H1 (cell line): ENCODE measurements at regions not wholly inside any gene's neighbourhood (a gene's known extent, or its start where the extent isn't known, plus 50 kb on each side); places are given as distances from the start of the nearest gene placed in this dataset.

Source experiments
- TF ChIP-seq, protein P1 (sequence below): fragments of 300-600 bp; sonication (generic); IDR thresholded peaks from 2 replicates; pipeline ENCODE4 v1.7.1; 2012; ENCODE audit warnings: low read length, moderate library complexity, mild to moderate bottlenecking, inconsistent platforms; ENCODE audit not compliant: insufficient replicate concordance

GRCh38 chr20:24227600-24227999, 239.0 kb upstream of the GGTLC1 start (continued):
- TF ChIP-seq, protein P1, sequence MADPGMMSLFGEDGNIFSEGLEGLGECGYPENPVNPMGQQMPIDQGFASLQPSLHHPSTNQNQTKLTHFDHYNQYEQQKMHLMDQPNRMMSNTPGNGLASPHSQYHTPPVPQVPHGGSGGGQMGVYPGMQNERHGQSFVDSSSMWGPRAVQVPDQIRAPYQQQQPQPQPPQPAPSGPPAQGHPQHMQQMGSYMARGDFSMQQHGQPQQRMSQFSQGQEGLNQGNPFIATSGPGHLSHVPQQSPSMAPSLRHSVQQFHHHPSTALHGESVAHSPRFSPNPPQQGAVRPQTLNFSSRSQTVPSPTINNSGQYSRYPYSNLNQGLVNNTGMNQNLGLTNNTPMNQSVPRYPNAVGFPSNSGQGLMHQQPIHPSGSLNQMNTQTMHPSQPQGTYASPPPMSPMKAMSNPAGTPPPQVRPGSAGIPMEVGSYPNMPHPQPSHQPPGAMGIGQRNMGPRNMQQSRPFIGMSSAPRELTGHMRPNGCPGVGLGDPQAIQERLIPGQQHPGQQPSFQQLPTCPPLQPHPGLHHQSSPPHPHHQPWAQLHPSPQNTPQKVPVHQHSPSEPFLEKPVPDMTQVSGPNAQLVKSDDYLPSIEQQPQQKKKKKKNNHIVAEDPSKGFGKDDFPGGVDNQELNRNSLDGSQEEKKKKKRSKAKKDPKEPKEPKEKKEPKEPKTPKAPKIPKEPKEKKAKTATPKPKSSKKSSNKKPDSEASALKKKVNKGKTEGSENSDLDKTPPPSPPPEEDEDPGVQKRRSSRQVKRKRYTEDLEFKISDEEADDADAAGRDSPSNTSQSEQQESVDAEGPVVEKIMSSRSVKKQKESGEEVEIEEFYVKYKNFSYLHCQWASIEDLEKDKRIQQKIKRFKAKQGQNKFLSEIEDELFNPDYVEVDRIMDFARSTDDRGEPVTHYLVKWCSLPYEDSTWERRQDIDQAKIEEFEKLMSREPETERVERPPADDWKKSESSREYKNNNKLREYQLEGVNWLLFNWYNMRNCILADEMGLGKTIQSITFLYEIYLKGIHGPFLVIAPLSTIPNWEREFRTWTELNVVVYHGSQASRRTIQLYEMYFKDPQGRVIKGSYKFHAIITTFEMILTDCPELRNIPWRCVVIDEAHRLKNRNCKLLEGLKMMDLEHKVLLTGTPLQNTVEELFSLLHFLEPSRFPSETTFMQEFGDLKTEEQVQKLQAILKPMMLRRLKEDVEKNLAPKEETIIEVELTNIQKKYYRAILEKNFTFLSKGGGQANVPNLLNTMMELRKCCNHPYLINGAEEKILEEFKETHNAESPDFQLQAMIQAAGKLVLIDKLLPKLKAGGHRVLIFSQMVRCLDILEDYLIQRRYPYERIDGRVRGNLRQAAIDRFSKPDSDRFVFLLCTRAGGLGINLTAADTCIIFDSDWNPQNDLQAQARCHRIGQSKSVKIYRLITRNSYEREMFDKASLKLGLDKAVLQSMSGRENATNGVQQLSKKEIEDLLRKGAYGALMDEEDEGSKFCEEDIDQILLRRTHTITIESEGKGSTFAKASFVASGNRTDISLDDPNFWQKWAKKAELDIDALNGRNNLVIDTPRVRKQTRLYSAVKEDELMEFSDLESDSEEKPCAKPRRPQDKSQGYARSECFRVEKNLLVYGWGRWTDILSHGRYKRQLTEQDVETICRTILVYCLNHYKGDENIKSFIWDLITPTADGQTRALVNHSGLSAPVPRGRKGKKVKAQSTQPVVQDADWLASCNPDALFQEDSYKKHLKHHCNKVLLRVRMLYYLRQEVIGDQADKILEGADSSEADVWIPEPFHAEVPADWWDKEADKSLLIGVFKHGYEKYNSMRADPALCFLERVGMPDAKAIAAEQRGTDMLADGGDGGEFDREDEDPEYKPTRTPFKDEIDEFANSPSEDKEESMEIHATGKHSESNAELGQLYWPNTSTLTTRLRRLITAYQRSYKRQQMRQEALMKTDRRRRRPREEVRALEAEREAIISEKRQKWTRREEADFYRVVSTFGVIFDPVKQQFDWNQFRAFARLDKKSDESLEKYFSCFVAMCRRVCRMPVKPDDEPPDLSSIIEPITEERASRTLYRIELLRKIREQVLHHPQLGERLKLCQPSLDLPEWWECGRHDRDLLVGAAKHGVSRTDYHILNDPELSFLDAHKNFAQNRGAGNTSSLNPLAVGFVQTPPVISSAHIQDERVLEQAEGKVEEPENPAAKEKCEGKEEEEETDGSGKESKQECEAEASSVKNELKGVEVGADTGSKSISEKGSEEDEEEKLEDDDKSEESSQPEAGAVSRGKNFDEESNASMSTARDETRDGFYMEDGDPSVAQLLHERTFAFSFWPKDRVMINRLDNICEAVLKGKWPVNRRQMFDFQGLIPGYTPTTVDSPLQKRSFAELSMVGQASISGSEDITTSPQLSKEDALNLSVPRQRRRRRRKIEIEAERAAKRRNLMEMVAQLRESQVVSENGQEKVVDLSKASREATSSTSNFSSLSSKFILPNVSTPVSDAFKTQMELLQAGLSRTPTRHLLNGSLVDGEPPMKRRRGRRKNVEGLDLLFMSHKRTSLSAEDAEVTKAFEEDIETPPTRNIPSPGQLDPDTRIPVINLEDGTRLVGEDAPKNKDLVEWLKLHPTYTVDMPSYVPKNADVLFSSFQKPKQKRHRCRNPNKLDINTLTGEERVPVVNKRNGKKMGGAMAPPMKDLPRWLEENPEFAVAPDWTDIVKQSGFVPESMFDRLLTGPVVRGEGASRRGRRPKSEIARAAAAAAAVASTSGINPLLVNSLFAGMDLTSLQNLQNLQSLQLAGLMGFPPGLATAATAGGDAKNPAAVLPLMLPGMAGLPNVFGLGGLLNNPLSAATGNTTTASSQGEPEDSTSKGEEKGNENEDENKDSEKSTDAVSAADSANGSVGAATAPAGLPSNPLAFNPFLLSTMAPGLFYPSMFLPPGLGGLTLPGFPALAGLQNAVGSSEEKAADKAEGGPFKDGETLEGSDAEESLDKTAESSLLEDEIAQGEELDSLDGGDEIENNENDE: no peak
